SK-N-SH treated with all-trans-retinoic acid at 6 μM for 48 hours (cell line): ENCODE measurements at regions not wholly inside any gene's neighbourhood (a gene's known extent, or its start where the extent isn't known, plus 50 kb on each side); places are given as distances from the start of the nearest gene placed in this dataset.

ENCODE experiments used
- ATAC-seq: fragments of 200-7000 bp; cut with Tn5 transposase; 3 replicates; pipeline ENCODE4 v1.9.1; 2020; ENCODE audit warnings: mild to moderate bottlenecking, moderate library complexity
- BACH2 ChIP-seq: fragments of 250-450 bp; sonication (Bioruptor Pico); IDR thresholded peaks from 2 replicates; pipeline ENCODE4 v1.9.0; 2021; ENCODE audit warnings: mild to moderate bottlenecking, borderline replicate concordance
- CSDC2 ChIP-seq: fragments of 250-450 bp; sonication (Bioruptor Pico); IDR thresholded peaks from 2 replicates; pipeline ENCODE4 v1.5.0; 2020; ENCODE audit warnings: mild to moderate bottlenecking, moderate library complexity
- ESRRG ChIP-seq: fragments of 250-450 bp; sonication (Bioruptor Pico); IDR thresholded peaks from 2 replicates; pipeline ENCODE4 v1.6.1; 2021; ENCODE audit warnings: mild to moderate bottlenecking
- GLIS3 ChIP-seq: fragments of 250-450 bp; sonication (Bioruptor Pico); IDR thresholded peaks from 2 replicates; pipeline ENCODE4 v1.5.0; 2020; ENCODE audit warnings: mild to moderate bottlenecking, moderate library complexity
- ISL1 ChIP-seq: fragments of 250-450 bp; sonication (Bioruptor Pico); IDR thresholded peaks from 2 replicates; pipeline ENCODE4 v2.1.2; 2022; ENCODE audit warnings: mild to moderate bottlenecking, moderate library complexity
- OSR1 ChIP-seq: fragments of 250-450 bp; sonication (Bioruptor Pico); IDR thresholded peaks from 2 replicates; pipeline ENCODE4 v1.8.0; 2022; ENCODE audit warnings: moderate library complexity, mild to moderate bottlenecking, inconsistent platforms
- PPARA ChIP-seq: fragments of 250-450 bp; sonication (Bioruptor Pico); IDR thresholded peaks from 2 replicates; pipeline ENCODE4 v1.5.0; 2020; ENCODE audit warnings: mild to moderate bottlenecking, borderline replicate concordance
- RARB ChIP-seq: fragments of 250-450 bp; sonication (Bioruptor Pico); IDR thresholded peaks from 2 replicates; pipeline ENCODE4 v1.8.0; 2021; ENCODE audit warnings: mild to moderate bottlenecking, moderate library complexity
- SNAI2 ChIP-seq: fragments of 250-450 bp; sonication (Bioruptor Pico); IDR thresholded peaks from 2 replicates; pipeline ENCODE4 v1.5.0; 2020; ENCODE audit warnings: mild to moderate bottlenecking, moderate library complexity
- TCF4 ChIP-seq: fragments of 250-450 bp; sonication (Bioruptor Pico); IDR thresholded peaks from 2 replicates; pipeline ENCODE4 v1.8.0; 2021; ENCODE audit warnings: mild to moderate bottlenecking, moderate library complexity, borderline replicate concordance
- TOX ChIP-seq: fragments of 250-450 bp; sonication (Bioruptor Pico); IDR thresholded peaks from 2 replicates; pipeline ENCODE4 v1.8.0; 2021; ENCODE audit warnings: mild to moderate bottlenecking, moderate library complexity, borderline replicate concordance
- ZC3H10 ChIP-seq: fragments of 250-450 bp; sonication (Bioruptor Pico); IDR thresholded peaks from 2 replicates; pipeline ENCODE4 v1.5.1; 2021; ENCODE audit warnings: mild to moderate bottlenecking, moderate library complexity
- ZFP3 ChIP-seq: fragments of 250-450 bp; sonication (Bioruptor Pico); IDR thresholded peaks from 2 replicates; pipeline ENCODE4 v1.5.0; 2020; ENCODE audit warnings: mild to moderate bottlenecking, moderate library complexity
- ZFP30 ChIP-seq: fragments of 450-650 bp; formaldehyde crosslinking; IDR thresholded peaks from 2 replicates; pipeline ENCODE4 v1.5.0; 2022; ENCODE audit warnings: mild to moderate bottlenecking, moderate library complexity
- ZNF565 ChIP-seq: fragments of 450-650 bp; formaldehyde crosslinking; conservative IDR thresholded peaks from 2 replicates; pipeline ENCODE4 v1.5.0; 2020; ENCODE audit warnings: low read depth, mild to moderate bottlenecking, moderate library complexity
- ZNF70 ChIP-seq: fragments of 450-650 bp; formaldehyde crosslinking; IDR thresholded peaks from 2 replicates; pipeline ENCODE4 v1.5.0; 2020; ENCODE audit warnings: mild to moderate bottlenecking, moderate library complexity
- ZNF8 ChIP-seq: fragments of 450-650 bp; formaldehyde crosslinking; IDR thresholded peaks from 2 replicates; pipeline ENCODE4 v1.5.0; 2020; ENCODE audit warnings: mild to moderate bottlenecking, moderate library complexity
- TF ChIP-seq, protein P1 (sequence below): fragments of 250-450 bp; sonication (Bioruptor Pico); IDR thresholded peaks from 2 replicates; pipeline ENCODE4 v1.5.0; 2020; ENCODE audit warnings: mild to moderate bottlenecking, moderate library complexity
- TF ChIP-seq, protein P2 (sequence below): fragments of 250-450 bp; sonication (Bioruptor Pico); IDR thresholded peaks from 2 replicates; pipeline ENCODE4 v1.8.0; 2021; ENCODE audit warnings: low read depth, mild to moderate bottlenecking, moderate library complexity, borderline replicate concordance
- TF ChIP-seq, protein P3 (sequence below): fragments of 250-450 bp; sonication (Bioruptor Pico); IDR thresholded peaks from 2 replicates; pipeline ENCODE4 v1.5.1; 2021; ENCODE audit warnings: mild to moderate bottlenecking, moderate library complexity
- TF ChIP-seq, protein P4 (sequence below): fragments of 250-450 bp; sonication (Bioruptor Pico); IDR thresholded peaks from 2 replicates; pipeline ENCODE4 v1.8.0; 2020; ENCODE audit warnings: mild to moderate bottlenecking, moderate library complexity, borderline replicate concordance
- TF ChIP-seq, protein P5 (sequence below): fragments of 250-450 bp; sonication (Bioruptor Pico); IDR thresholded peaks from 2 replicates; pipeline ENCODE4 v1.5.1; 2020; ENCODE audit warnings: low read depth, mild to moderate bottlenecking, moderate library complexity

DNA sequence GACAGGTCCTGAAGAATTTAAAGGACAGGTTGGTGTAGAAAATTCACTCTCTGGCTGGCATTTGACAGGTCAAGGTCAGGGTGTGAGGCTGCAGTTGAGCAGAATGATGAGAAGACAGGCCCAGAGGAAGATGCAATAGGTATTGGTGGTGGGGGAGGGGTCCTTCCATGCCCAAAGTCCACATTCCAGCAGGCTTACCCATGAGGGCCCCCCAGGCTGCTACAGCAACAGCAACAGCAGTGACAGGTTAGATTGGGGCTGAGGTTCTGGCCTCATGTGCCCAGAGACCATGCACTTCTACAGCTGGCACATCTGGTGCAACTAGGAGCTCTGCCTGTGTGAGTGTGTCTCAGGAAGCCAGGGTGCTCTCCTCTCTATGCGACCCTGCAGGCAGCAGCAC is 223.5 kb upstream of the GHITM start:
- TF ChIP-seq, protein P1, sequence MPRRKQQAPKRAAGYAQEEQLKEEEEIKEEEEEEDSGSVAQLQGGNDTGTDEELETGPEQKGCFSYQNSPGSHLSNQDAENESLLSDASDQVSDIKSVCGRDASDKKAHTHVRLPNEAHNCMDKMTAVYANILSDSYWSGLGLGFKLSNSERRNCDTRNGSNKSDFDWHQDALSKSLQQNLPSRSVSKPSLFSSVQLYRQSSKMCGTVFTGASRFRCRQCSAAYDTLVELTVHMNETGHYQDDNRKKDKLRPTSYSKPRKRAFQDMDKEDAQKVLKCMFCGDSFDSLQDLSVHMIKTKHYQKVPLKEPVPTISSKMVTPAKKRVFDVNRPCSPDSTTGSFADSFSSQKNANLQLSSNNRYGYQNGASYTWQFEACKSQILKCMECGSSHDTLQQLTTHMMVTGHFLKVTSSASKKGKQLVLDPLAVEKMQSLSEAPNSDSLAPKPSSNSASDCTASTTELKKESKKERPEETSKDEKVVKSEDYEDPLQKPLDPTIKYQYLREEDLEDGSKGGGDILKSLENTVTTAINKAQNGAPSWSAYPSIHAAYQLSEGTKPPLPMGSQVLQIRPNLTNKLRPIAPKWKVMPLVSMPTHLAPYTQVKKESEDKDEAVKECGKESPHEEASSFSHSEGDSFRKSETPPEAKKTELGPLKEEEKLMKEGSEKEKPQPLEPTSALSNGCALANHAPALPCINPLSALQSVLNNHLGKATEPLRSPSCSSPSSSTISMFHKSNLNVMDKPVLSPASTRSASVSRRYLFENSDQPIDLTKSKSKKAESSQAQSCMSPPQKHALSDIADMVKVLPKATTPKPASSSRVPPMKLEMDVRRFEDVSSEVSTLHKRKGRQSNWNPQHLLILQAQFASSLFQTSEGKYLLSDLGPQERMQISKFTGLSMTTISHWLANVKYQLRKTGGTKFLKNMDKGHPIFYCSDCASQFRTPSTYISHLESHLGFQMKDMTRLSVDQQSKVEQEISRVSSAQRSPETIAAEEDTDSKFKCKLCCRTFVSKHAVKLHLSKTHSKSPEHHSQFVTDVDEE (CRISPR knock-in tag) = no peak
- TF ChIP-seq RARB (CRISPR knock-in tag) (no peak), ZFP3 (CRISPR knock-in tag) (no peak), GLIS3 (no peak), ZNF565 (CRISPR knock-in tag) (no peak), OSR1 (CRISPR knock-in tag) (no peak), CSDC2 (no peak), ISL1 (CRISPR knock-in tag) (no peak)
- TF ChIP-seq, protein P2, sequence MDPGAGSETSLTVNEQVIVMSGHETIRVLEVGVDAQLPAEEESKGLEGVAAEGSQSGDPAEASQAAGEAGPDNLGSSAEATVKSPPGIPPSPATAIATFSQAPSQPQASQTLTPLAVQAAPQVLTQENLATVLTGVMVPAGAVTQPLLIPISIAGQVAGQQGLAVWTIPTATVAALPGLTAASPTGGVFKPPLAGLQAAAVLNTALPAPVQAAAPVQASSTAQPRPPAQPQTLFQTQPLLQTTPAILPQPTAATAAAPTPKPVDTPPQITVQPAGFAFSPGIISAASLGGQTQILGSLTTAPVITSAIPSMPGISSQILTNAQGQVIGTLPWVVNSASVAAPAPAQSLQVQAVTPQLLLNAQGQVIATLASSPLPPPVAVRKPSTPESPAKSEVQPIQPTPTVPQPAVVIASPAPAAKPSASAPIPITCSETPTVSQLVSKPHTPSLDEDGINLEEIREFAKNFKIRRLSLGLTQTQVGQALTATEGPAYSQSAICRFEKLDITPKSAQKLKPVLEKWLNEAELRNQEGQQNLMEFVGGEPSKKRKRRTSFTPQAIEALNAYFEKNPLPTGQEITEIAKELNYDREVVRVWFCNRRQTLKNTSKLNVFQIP (CRISPR knock-in tag) = no peak
- ATAC-seq = no peak

DNA sequence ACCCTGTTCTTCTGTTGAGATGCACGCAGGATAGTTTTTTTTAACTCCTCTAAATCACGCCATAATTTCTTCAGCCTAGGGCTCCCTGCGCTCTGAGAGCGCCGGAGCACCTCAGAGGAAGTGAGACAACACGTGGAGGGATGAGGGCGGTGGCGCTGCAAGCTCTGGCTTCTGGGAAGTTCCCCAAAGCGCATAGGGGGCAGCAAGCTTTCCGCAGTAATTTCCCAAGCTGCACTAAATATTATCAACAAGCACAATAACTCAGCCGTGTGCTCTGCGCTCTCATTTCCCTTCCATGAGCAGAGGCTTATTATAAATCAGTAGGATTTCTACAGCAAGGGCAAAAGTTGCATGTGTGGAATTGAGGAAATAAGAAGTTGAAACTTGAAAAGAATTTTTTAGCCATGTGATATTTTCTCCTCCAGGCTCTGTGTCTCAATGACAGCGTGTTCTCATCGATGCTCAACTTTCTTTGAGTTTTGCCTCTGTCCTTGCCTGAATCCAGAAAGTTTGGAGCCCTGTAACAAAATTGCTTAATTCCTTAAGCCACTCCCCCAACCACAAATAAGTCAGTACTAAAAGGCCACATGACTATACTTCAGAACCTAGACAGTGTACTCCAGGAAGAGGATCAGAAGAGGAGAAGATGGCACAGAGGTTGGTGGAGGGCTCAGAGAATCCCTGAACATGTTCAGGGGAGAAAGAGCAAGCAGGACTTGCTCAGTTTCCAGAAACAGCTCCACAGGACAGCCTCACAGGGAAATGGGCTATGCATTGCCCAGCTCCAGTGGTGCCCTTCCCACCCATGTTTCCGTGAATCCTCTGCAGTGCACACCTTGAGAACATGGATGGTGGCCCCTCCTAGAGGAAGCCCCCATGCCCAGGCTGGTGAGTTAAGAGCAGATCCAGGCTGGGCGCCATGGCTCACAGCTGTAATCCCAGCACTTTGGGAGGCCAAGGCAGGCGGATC is 221.5 kb upstream of the GHITM start:
- ATAC-seq = no peak
- TF ChIP-seq BACH2 (CRISPR knock-in tag) (no peak), ZC3H10 (CRISPR knock-in tag) (no peak), PPARA (CRISPR knock-in tag) (no peak), ZNF70 (CRISPR knock-in tag) (no peak), TCF4 (CRISPR knock-in tag) (no peak), ZNF565 (CRISPR knock-in tag) (no peak), ESRRG (no peak), SNAI2 (CRISPR knock-in tag) (no peak), ZFP30 (CRISPR knock-in tag) (no peak), ZFP3 (CRISPR knock-in tag) (no peak), TOX (CRISPR knock-in tag) (no peak), OSR1 (CRISPR knock-in tag) (no peak), ZNF8 (CRISPR knock-in tag) (no peak)
- TF ChIP-seq, protein P2 (CRISPR knock-in tag) = no peak
- TF ChIP-seq, protein P3, sequence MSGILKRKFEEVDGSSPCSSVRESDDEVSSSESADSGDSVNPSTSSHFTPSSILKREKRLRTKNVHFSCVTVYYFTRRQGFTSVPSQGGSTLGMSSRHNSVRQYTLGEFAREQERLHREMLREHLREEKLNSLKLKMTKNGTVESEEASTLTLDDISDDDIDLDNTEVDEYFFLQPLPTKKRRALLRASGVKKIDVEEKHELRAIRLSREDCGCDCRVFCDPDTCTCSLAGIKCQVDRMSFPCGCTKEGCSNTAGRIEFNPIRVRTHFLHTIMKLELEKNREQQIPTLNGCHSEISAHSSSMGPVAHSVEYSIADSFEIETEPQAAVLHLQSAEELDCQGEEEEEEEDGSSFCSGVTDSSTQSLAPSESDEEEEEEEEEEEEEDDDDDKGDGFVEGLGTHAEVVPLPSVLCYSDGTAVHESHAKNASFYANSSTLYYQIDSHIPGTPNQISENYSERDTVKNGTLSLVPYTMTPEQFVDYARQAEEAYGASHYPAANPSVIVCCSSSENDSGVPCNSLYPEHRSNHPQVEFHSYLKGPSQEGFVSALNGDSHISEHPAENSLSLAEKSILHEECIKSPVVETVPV (CRISPR knock-in tag) = no peak
- TF ChIP-seq, protein P4, sequence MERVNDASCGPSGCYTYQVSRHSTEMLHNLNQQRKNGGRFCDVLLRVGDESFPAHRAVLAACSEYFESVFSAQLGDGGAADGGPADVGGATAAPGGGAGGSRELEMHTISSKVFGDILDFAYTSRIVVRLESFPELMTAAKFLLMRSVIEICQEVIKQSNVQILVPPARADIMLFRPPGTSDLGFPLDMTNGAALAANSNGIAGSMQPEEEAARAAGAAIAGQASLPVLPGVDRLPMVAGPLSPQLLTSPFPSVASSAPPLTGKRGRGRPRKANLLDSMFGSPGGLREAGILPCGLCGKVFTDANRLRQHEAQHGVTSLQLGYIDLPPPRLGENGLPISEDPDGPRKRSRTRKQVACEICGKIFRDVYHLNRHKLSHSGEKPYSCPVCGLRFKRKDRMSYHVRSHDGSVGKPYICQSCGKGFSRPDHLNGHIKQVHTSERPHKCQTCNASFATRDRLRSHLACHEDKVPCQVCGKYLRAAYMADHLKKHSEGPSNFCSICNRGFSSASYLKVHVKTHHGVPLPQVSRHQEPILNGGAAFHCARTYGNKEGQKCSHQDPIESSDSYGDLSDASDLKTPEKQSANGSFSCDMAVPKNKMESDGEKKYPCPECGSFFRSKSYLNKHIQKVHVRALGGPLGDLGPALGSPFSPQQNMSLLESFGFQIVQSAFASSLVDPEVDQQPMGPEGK (CRISPR knock-in tag) = no peak
- TF ChIP-seq, protein P5, sequence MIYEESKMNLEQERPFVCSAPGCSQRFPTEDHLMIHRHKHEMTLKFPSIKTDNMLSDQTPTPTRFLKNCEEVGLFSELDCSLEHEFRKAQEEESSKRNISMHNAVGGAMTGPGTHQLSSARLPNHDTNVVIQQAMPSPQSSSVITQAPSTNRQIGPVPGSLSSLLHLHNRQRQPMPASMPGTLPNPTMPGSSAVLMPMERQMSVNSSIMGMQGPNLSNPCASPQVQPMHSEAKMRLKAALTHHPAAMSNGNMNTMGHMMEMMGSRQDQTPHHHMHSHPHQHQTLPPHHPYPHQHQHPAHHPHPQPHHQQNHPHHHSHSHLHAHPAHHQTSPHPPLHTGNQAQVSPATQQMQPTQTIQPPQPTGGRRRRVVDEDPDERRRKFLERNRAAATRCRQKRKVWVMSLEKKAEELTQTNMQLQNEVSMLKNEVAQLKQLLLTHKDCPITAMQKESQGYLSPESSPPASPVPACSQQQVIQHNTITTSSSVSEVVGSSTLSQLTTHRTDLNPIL (CRISPR knock-in tag) = no peak
